Small intestine (tissue), 7 donors: ENCODE measurements at regions not wholly inside any gene's neighbourhood (a gene's known extent, or its start where the extent isn't known, plus 50 kb on each side); places are given as distances from the start of the nearest gene placed in this dataset.
A peak's percentile ranks its signal among the peaks of the same experiment; 100 is the strongest.
"Not testable (repeated sequence)": the region's sequence is repeated elsewhere in the genome, so short reads cannot be mapped to it uniquely, and the experiment has no call there.

ENCODE experiments used
- DNase-seq, 2 donors: peaks; one replicate each; pipeline versions ENCODE4 v3.0.0 to v3.0.0-alpha.2; 2013
- FAIRE-seq: peaks from 2 replicates; lab custom pipeline; 2012; peaks lifted over from hg19 to GRCh38; lab: Jason Lieb, UNC
- H3K27ac ChIP-seq, 3 donors: one replicate each; pipeline ENCODE4 v1.5.1; 2013; ENCODE audit warnings: low read length in 2 of 3, mild to moderate bottlenecking in 2 of 3, control low read depth in 1 of 3, inconsistent platforms in 1 of 3, low read depth in 1 of 3, moderate library complexity in 1 of 3
- H3K27me3 ChIP-seq, 3 donors: one replicate each; pipeline ENCODE4 v1.6.1; 2013; ENCODE audit warnings: low read length in 3 of 3, inconsistent platforms in 1 of 3; ENCODE audit not compliant: control insufficient read depth in 3 of 3, insufficient read depth in 3 of 3
- H3K36me3 ChIP-seq, 3 donors: one replicate each; pipeline ENCODE4 v1.6.1; 2013; ENCODE audit warnings: low read length in 3 of 3, inconsistent platforms in 1 of 3, low read depth in 1 of 3, mild to moderate bottlenecking in 1 of 3, moderate library complexity in 1 of 3; ENCODE audit not compliant: control insufficient read depth in 3 of 3, insufficient read depth in 2 of 3
- H3K4me1 ChIP-seq, 3 donors: one replicate each; pipeline ENCODE4 v1.6.1; 2013; ENCODE audit warnings: low read length in 2 of 3, inconsistent platforms in 1 of 3, low read depth in 1 of 3, mild to moderate bottlenecking in 1 of 3, moderate library complexity in 1 of 3; ENCODE audit not compliant: control insufficient read depth in 3 of 3, insufficient read depth in 2 of 3
- H3K4me3 ChIP-seq, 3 donors: one replicate each; pipeline ENCODE4 v1.5.1; 2013; ENCODE audit warnings: low read length in 3 of 3, control low read depth in 1 of 3, inconsistent platforms in 1 of 3, low read depth in 1 of 3, mild to moderate bottlenecking in 1 of 3, moderate library complexity in 1 of 3
- H3K9me3 ChIP-seq, 2 donors: one replicate each; pipeline ENCODE4 v1.6.1; 2013; ENCODE audit warnings: low read depth in 1 of 2, low read length in 1 of 2; ENCODE audit not compliant: control insufficient read depth in 2 of 2, insufficient read depth in 1 of 2
- WGBS, 3 donors: extraction: QIAGEN DNeasy Blood & Tissue Kit; methylation state at CpG; one replicate each; pipeline ENCODE4 v1.1.7; 2013; 5-methylcytosine and 5-hydroxymethylcytosine counted together
- donor health status: healthy with polysubstance abuse.
- donor health status: control.
- donor health status: control.
- donor health status: Bipolar disorder and iron deficiency.
- donor health status: healthy.

- Histone ChIP-seq H3K4me1 (no peaks in the 10 kb centered on the region), H3K9me3 (no peaks in the 10 kb centered on the region), H3K4me3 (no peak overlapping the region), H3K36me3 (no peaks in the 10 kb centered on the region), H3K27ac (no peak overlapping the region), H3K27me3 (no peaks in the 10 kb centered on the region)
- 70 to 78% (median 72%) methylated on average over 3 of the region's 3 CpGs for WGBS, 3 donors
- FAIRE-seq = no peak
- no peak for DNase-seq
Observed at GRCh38 chr9:75545287-75545686, 345.2 kb upstream of the PCSK5 start.

- Histone ChIP-seq H3K36me3 (no peaks in the 10 kb centered on the region), H3K4me3 (no peak overlapping the region), H3K9me3 (no peaks in the 10 kb centered on the region), H3K4me1 (no peaks in the 10 kb centered on the region), H3K27ac (no peak overlapping the region), H3K27me3 (no peaks in the 10 kb centered on the region)
- DNase-seq (no peak), FAIRE-seq (no peak)
- 81 to 87% (median 87%) methylated on average over 2 of the region's 2 CpGs for WGBS, 3 donors
Observed at GRCh38 chr9:75548871-75549270, 341.6 kb upstream of the PCSK5 start.

DNA sequence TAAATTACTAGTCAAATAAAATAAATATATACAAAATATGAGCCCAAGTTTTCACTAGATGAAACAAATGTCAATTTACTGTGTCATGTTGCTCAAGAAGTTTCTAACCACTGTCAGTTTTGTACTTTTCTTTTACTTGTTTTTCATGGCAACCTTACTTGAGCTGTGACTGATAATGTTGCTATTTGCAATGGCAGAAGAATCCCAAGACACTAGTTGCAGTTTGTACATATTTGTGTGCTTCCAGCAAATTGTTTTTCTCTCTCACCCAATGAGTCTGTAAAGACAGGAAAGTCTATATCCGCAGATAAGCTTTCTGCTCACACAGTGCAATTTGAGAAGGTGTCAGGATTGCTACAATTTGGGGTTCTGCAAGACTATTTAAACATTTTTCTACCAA, 338.6 kb upstream of the PCSK5 start:
- WGBS, 3 donors = 81 to 100% (median 91%) methylated on average over 1 of the region's 1 CpG
- FAIRE-seq = no peak
- H3K4me3 ChIP-seq = no peak overlapping the region

DNA sequence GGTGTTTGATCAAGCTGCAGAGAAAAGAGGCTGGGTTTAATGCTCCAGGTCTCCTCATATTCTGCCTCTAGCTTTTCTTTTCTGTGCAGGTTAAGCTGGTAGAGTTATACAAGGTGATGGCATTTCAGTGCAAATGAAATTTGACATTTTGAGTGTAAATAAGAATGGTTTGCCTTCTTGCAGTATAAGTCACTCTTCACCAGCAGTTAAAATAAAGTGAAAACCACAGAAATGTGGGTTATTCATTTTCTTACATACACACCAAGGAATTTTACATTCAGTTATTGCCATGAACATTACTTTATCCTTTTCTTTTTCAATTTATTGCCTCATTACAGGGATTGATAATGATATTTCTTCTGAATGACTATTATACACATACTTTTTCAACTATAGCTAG, 337.5 kb upstream of the PCSK5 start:
- no peak for DNase-seq
- Histone ChIP-seq H3K27me3 (no peaks in the 10 kb centered on the region), H3K27ac (no peak overlapping the region), H3K4me3 (no peak overlapping the region), H3K36me3 (no peaks in the 10 kb centered on the region), H3K4me1 (no peaks in the 10 kb centered on the region), H3K9me3 (no peaks in the 10 kb centered on the region)
- no peak for FAIRE-seq

More for the DNA sequence above, 338.6 kb upstream of the PCSK5 start:
- H3K9me3 ChIP-seq = no peaks in the 10 kb centered on the region
- no peak for DNase-seq
- no peaks in the 10 kb centered on the region for H3K27me3 ChIP-seq
- H3K36me3 ChIP-seq = no peaks in the 10 kb centered on the region
- no peaks in the 10 kb centered on the region for H3K4me1 ChIP-seq
- H3K27ac ChIP-seq = no peak overlapping the region

- DNase-seq = peak; percentile 89 to 97
- not testable (repeated sequence) for H3K4me3 ChIP-seq, H3K9me3 ChIP-seq, H3K27me3 ChIP-seq, H3K36me3 ChIP-seq, FAIRE-seq
- WGBS, 3 donors = 14 to 49% (median 19%) methylated on average over 2 of the region's 2 CpGs
- Histone ChIP-seq H3K4me1 (peaks cover 0 to 39% (median 2%) of the 10 kb centered on the region in 3 donors), H3K27ac (peak overlapping the region; percentile 80 to 87 (median 86))
Observed at GRCh38 chr9:75566813-75567212, 323.7 kb upstream of the PCSK5 start.

DNA sequence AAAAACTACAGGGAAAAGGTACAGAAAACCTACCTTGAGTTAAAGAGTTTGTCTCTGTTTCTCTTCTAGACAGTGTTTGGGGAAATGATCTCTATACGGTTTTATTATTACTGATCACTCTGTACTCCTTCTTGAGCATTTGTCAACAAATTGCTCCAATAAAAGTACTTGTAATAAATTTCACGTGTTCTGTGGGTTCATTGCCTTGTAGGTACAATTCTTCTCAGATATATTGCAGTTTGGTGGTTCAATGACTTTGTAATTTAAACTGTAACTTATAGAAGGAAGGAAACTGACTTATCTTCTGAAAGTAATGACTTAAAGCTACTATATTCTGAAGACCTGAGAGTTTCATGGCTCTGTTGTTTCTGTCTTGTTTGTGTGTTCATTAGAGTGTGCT, 319.9 kb upstream of the PCSK5 start:
- FAIRE-seq = no peak

GRCh38 chr9:75574569-75574968, 315.9 kb upstream of the PCSK5 start:
- H3K36me3 ChIP-seq = no peaks in the 10 kb centered on the region
- H3K4me3 ChIP-seq = no peak overlapping the region
- H3K9me3 ChIP-seq = peaks cover 0 to 3% of the 10 kb centered on the region in 2 donors
- peaks cover 0 to 15% (median 2%) of the 10 kb centered on the region in 3 donors for H3K4me1 ChIP-seq
- no peaks in the 10 kb centered on the region for H3K27me3 ChIP-seq
- no peak overlapping the region for H3K27ac ChIP-seq
- FAIRE-seq = no peak
- WGBS, 3 donors = 85 to 89% (median 88%) methylated on average over 1 of the region's 1 CpG
- no peak for DNase-seq

More for the DNA sequence above, 319.9 kb upstream of the PCSK5 start:
- Histone ChIP-seq H3K27me3 (no peaks in the 10 kb centered on the region), H3K4me1 (peaks cover 0 to 39% (median 2%) of the 10 kb centered on the region in 3 donors), H3K36me3 (no peaks in the 10 kb centered on the region), H3K9me3 (peaks cover 0 to 3% of the 10 kb centered on the region in 2 donors), H3K4me3 (no peak overlapping the region), H3K27ac (peak overlapping the region in 1 of 3 donors; percentile 83)
- 14 to 37% (median 14%) methylated on average over 2 of the region's 2 CpGs for WGBS, 3 donors
- peak; percentile 44 to 70 for DNase-seq

DNA sequence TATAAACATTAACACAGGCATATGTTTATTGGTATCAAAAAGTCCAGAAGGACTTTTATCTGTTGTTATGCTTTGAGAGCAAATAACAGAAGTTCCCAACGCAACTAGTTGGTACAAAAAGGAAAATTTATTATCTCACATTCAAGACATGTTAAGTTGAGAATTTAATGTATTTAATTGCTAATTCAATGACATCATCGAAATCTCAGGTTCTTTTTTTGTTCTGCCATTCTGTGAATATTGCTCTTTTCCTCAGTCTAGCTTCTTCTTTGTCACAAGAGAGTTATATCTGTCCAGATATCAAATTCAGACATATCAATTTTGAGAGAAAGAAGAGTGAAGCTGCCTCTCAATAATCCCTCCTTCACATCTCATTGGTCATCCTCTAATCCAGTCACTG, 307.6 kb upstream of the PCSK5 start:
- no peaks in the 10 kb centered on the region for H3K27me3 ChIP-seq
- DNase-seq (no peak), FAIRE-seq (no peak)
- no peaks in the 10 kb centered on the region for H3K36me3 ChIP-seq
- H3K4me3 ChIP-seq = no peak overlapping the region
- H3K4me1 ChIP-seq = no peaks in the 10 kb centered on the region
- WGBS, 3 donors = 72 to 84% (median 83%) methylated on average over 2 of the region's 2 CpGs
- H3K27ac ChIP-seq = no peak overlapping the region
- H3K9me3 ChIP-seq = no peaks in the 10 kb centered on the region

- H3K9me3 ChIP-seq = peaks cover 0 to 6% of the 10 kb centered on the region in 2 donors
- no peaks in the 10 kb centered on the region for H3K27me3 ChIP-seq
- no peak overlapping the region for H3K27ac ChIP-seq
- no peak for DNase-seq
- FAIRE-seq = no peak
- H3K36me3 ChIP-seq = no peaks in the 10 kb centered on the region
- 81 to 88% (median 83%) methylated on average over 2 of the region's 2 CpGs for WGBS, 3 donors
- no peak overlapping the region for H3K4me3 ChIP-seq
- no peaks in the 10 kb centered on the region for H3K4me1 ChIP-seq
Observed at GRCh38 chr9:75588808-75589207, 301.7 kb upstream of the PCSK5 start.
